Endothelial cell of umbilical vein (primary cell): ENCODE measurements at regions not wholly inside any gene's neighbourhood (a gene's known extent, or its start where the extent isn't known, plus 50 kb on each side); places are given as distances from the start of the nearest gene placed in this dataset.

Experiments used
- BruUV-seq: library from RNA; stranded (reverse); fragments of 400-500 nt; replicated peaks from 2 replicates; lab custom pipeline; 2021; lab: Mats Ljungman, UMichigan
- CTCF ChIA-PET: fragments of 300-600, 350-600 bp; sonication (Branson Sonifier 250); formaldehyde crosslinking; loops from one replicate; lab custom pipeline; 2021; ENCODE audit warnings: antibody characterized with exemption, inconsistent platforms; lab: Charles Lee
- POLR2A ChIA-PET: fragments of 300-600, 350-600 bp; sonication (Branson Sonifier 250); formaldehyde crosslinking; loops from one replicate; lab custom pipeline; 2021; ENCODE audit warnings: antibody characterized with exemption, inconsistent platforms; lab: Charles Lee
- DNase-seq: peaks from one replicate; pipeline ENCODE4 v3.0.0-alpha.2; 2011; ENCODE audit warnings: low read depth, low spot score
- FAIRE-seq: peaks from 2 replicates; lab custom pipeline; 2011; peaks lifted over from hg19 to GRCh38; lab: Jason Lieb, UNC
- H2AFZ ChIP-seq: 2 replicates; pipeline ENCODE4 v1.6.0; 2012; ENCODE audit warnings: low read depth, low read length, control low read depth, inconsistent platforms
- H3K27ac ChIP-seq: 2 replicates; pipeline ENCODE4 v1.5.1; 2011; ENCODE audit warnings: low read depth, mild to moderate bottlenecking, control low read depth, low read length, moderate library complexity; ENCODE audit not compliant: insufficient read depth
- H3K27me3 ChIP-seq, 2 experiments: 2 replicates each; pipeline versions ENCODE4 v1.6.0 to v1.6.1; 2011; ENCODE audit warnings: low read length in 2 of 2, mixed read lengths in 1 of 2; ENCODE audit not compliant: control insufficient read depth in 2 of 2, insufficient read depth in 2 of 2
- H3K36me3 ChIP-seq, 2 experiments: 2 replicates in 1 of 2; 3 replicates in 1 of 2; pipeline ENCODE4 v1.5.1; 2011; ENCODE audit warnings: low read length in 2 of 2, mild to moderate bottlenecking in 1 of 2, moderate library complexity in 1 of 2; ENCODE audit not compliant: control insufficient read depth in 2 of 2, insufficient read depth in 2 of 2; ENCODE audit errors: extremely low read depth in 1 of 2
- H3K4me1 ChIP-seq: 3 replicates; pipeline ENCODE4 v1.5.1; 2011; ENCODE audit warnings: mild to moderate bottlenecking, low read length; ENCODE audit not compliant: control insufficient read depth, insufficient read depth; ENCODE audit errors: extremely low read depth
- H3K4me2 ChIP-seq: 2 replicates; pipeline ENCODE4 v1.6.1; 2011; ENCODE audit warnings: low read length, control low read depth, mixed read lengths; ENCODE audit not compliant: insufficient read depth
- H3K4me3 ChIP-seq, 3 experiments: fragments of 200-600 bp in 1 of 3; sonication (generic), shearing (Covaris generic) in 1 of 3; replicated peaks in 1 of 3; 2 replicates each; pipeline ENCODE4 v1.5.1; 2011 to 2016; ENCODE audit warnings: control low read depth in 3 of 3, low read length in 3 of 3, mild to moderate bottlenecking in 2 of 3, inconsistent platforms in 1 of 3, low read depth in 1 of 3, moderate library complexity in 1 of 3; ENCODE audit not compliant: insufficient read depth in 1 of 3
- H3K79me2 ChIP-seq: 2 replicates; pipeline ENCODE4 v1.6.0; 2012; ENCODE audit warnings: low read length, inconsistent platforms; ENCODE audit not compliant: control insufficient read depth, insufficient read depth
- H3K9ac ChIP-seq: replicated peaks from 2 replicates; pipeline ENCODE3; 2011; ENCODE audit warnings: low read length, control low read depth; ENCODE audit not compliant: insufficient read depth; ENCODE audit errors: extremely low read depth
- H3K9me1 ChIP-seq: replicated peaks from 3 replicates; pipeline ENCODE4 v1.6.0; 2011; ENCODE audit warnings: mild to moderate bottlenecking, low read length; ENCODE audit not compliant: control insufficient read depth, insufficient read depth; ENCODE audit errors: extremely low read depth
- H3K9me3 ChIP-seq: replicated peaks from 2 replicates; pipeline ENCODE4 v1.5.1; 2012; ENCODE audit warnings: low read length, inconsistent platforms; ENCODE audit not compliant: control insufficient read depth, insufficient read depth
- H4K20me1 ChIP-seq: replicated peaks from 2 replicates; pipeline ENCODE3; 2011; ENCODE audit warnings: mild to moderate bottlenecking, low read length; ENCODE audit not compliant: control insufficient read depth, insufficient read depth; ENCODE audit errors: extremely low read depth
- CTCF ChIP-seq, 2 donors: IDR thresholded peaks; 1 replicate in 1 of 2; 2 replicates in 1 of 2; pipeline ENCODE4 v1.5.1; 2011; ENCODE audit warnings: low read length in 2 of 2, mild to moderate bottlenecking in 2 of 2, moderate library complexity in 2 of 2, control low read depth in 1 of 2, inconsistent platforms in 1 of 2, low read depth in 1 of 2; ENCODE audit not compliant: insufficient read depth in 1 of 2; ENCODE audit errors: extremely low read depth in 1 of 2
- EZH2 ChIP-seq: IDR thresholded peaks from 2 replicates; pipeline ENCODE4 v1.6.1; 2012; ENCODE audit warnings: borderline replicate concordance, low read depth, mild to moderate bottlenecking, moderate library complexity, low read length, inconsistent platforms; ENCODE audit not compliant: severe bottlenecking
- FOS ChIP-seq: IDR thresholded peaks from 2 replicates; pipeline ENCODE4 v1.6.1; 2011; ENCODE audit warnings: mild to moderate bottlenecking, low read length, moderate library complexity, borderline replicate concordance; ENCODE audit not compliant: insufficient read depth
- GATA2 ChIP-seq: IDR thresholded peaks from 2 replicates; pipeline ENCODE4 v1.7.0; 2011; ENCODE audit warnings: low read depth, mild to moderate bottlenecking, moderate library complexity, mixed read lengths, low read length; ENCODE audit not compliant: insufficient read length, insufficient read depth
- JUN ChIP-seq: IDR thresholded peaks from 2 replicates; pipeline ENCODE4 v1.6.1; 2011; ENCODE audit warnings: borderline replicate concordance, low read depth; ENCODE audit not compliant: insufficient read length, insufficient read depth
- MAX ChIP-seq: IDR thresholded peaks from 2 replicates; pipeline ENCODE4 v1.6.1; 2011; ENCODE audit not compliant: insufficient read depth, insufficient read length
- MYC ChIP-seq: IDR thresholded peaks from one replicate; pipeline ENCODE4 v1.6.1; 2011; ENCODE audit warnings: mild to moderate bottlenecking, low read depth, low read length
- POLR2A ChIP-seq: IDR thresholded peaks from 2 replicates; pipeline ENCODE4 v1.6.1; 2012; ENCODE audit warnings: low read depth, mild to moderate bottlenecking, control low read depth, low read length
- POLR2AphosphoS5 ChIP-seq: IDR thresholded peaks from 2 replicates; pipeline ENCODE4 v1.6.1; 2012; ENCODE audit warnings: low read depth, mild to moderate bottlenecking, control low read depth, low read length, moderate library complexity; ENCODE audit not compliant: insufficient read depth
- dilution Hi-C: fragments of 300-500 bp; cut with MboI; formaldehyde crosslinking; loops from one replicate; pipeline ENCODE4 v1.15.0; 2019; ENCODE audit warnings: low sequenced_read_pairs; ENCODE audit not compliant: extremely low pct_ligation_motif_present
- intact Hi-C: fragments of 100-400 bp; cut with micrococcal nuclease; formaldehyde crosslinking; loops from one replicate; pipeline ENCODE4 v1.10.0; 2022

- BruUV-seq, result no TSS peak
- no peaks in the 10 kb centered on the region for H3K9me1 ChIP-seq
- no peak overlapping the region for H2AFZ ChIP-seq
- dilution Hi-C loops (no loop called here), intact Hi-C loops (no loop called here)
- H3K27ac ChIP-seq, result no peak overlapping the region
- no peaks in the 10 kb centered on the region for H4K20me1 ChIP-seq
- no peak overlapping the region for H3K4me2 ChIP-seq
- FAIRE-seq, result no peak
- no peak for TF ChIP-seq MAX
- no peak for TF ChIP-seq MYC
- TF ChIP-seq JUN, result no peak
- TF ChIP-seq EZH2, result no peak
- no peak for TF ChIP-seq FOS
- no peak for TF ChIP-seq POLR2AphosphoS5
- TF ChIP-seq CTCF (IDR thresholded peaks at IDR 0.05; ENCODE audit: extremely low read depth in 1 of 2, insufficient read depth in 1 of 2, low read depth in 1 of 2, low read length in 2 of 2), result no peak
- no peak for TF ChIP-seq POLR2A
- no peak for TF ChIP-seq GATA2
- H3K9ac ChIP-seq, result no peak overlapping the region
- H3K79me2 ChIP-seq, result no peaks in the 10 kb centered on the region
- POLR2A ChIA-PET, result no interaction called here
- no peak overlapping the region for H3K4me3 ChIP-seq
- no peaks in the 10 kb centered on the region for H3K4me1 ChIP-seq
- DNase-seq, result no peak
- H3K27me3 ChIP-seq, result no peaks in the 10 kb centered on the region
- CTCF ChIA-PET, result no interaction called here
- H3K36me3 ChIP-seq, result no peaks in the 10 kb centered on the region
- H3K9me3 ChIP-seq, result peaks cover 13% of the 10 kb centered on the region
Measured at GRCh38 chr22:48858856-48859255, 968.8 kb downstream of the BRD1 start.
